Neural cell (in vitro differentiated cells): ENCODE measurements at regions not wholly inside any gene's neighbourhood (a gene's known extent, or its start where the extent isn't known, plus 50 kb on each side); places are given as distances from the start of the nearest gene placed in this dataset.

Source experiments
- H2AFZ ChIP-seq: fragments of 200-600, 300-800 bp; sonication (generic), shearing (Covaris generic); 2 replicates; pipeline ENCODE4 v1.6.0; 2014; ENCODE audit warnings: low read depth, mild to moderate bottlenecking, antibody characterized with exemption, low read length, moderate library complexity
- H3F3A ChIP-seq: fragments of 200-600 bp; shearing (Covaris generic); 2 replicates; pipeline ENCODE4 v1.6.1; 2016; ENCODE audit warnings: mild to moderate bottlenecking, moderate library complexity, mixed read lengths, antibody characterized with exemption, low read length; ENCODE audit not compliant: insufficient read depth, poor library complexity, severe bottlenecking
- H3K27ac ChIP-seq: fragments of 200-600, 300-800 bp; sonication (generic), shearing (Covaris generic); 2 replicates; pipeline ENCODE4 v1.5.1; 2014; ENCODE audit warnings: mild to moderate bottlenecking, low read length, moderate library complexity
- H3K27me3 ChIP-seq: fragments of 300-800, 200-600 bp; sonication (generic), shearing (Covaris generic); 2 replicates; pipeline ENCODE4 v1.6.0; 2014; ENCODE audit warnings: mild to moderate bottlenecking, low read depth, low read length, moderate library complexity; ENCODE audit not compliant: insufficient read depth
- H3K36me3 ChIP-seq: fragments of 300-800, 200-600 bp; sonication (generic), shearing (Covaris generic); 2 replicates; pipeline ENCODE4 v1.5.1; 2014; ENCODE audit warnings: mild to moderate bottlenecking, antibody characterized with exemption, low read length, moderate library complexity; ENCODE audit not compliant: insufficient read depth
- H3K4me2 ChIP-seq: fragments of 300-800, 200-600 bp; sonication (generic), shearing (Covaris generic); 2 replicates; pipeline ENCODE4 v1.6.0; 2014; ENCODE audit warnings: mild to moderate bottlenecking, low read length
- H3K4me3 ChIP-seq: fragments of 300-800, 200-600 bp; sonication (generic), shearing (Covaris generic); 2 replicates; pipeline ENCODE4 v1.5.1; 2014; ENCODE audit warnings: mild to moderate bottlenecking, low read length, moderate library complexity
- H3K79me2 ChIP-seq: fragments of 200-600 bp; shearing (Covaris generic); replicated peaks from 2 replicates; pipeline ENCODE4 v1.6.0; 2014; ENCODE audit warnings: mild to moderate bottlenecking, low read length, moderate library complexity; ENCODE audit not compliant: insufficient read depth
- H3K9ac ChIP-seq: fragments of 300-800, 200-600 bp; sonication (generic), shearing (Covaris generic); 2 replicates; pipeline ENCODE4 v1.6.1; 2016; ENCODE audit warnings: mild to moderate bottlenecking, low read length, mixed read lengths
- H3K9me2 ChIP-seq: fragments of 200-600 bp; shearing (Covaris generic); 2 replicates; pipeline ENCODE4 v1.6.1; 2016; ENCODE audit warnings: mild to moderate bottlenecking, low read length, mixed read lengths; ENCODE audit not compliant: insufficient read depth
- H3K9me3 ChIP-seq: fragments of 200-600, 300-800 bp; sonication (generic), shearing (Covaris generic); 2 replicates; pipeline ENCODE4 v1.6.1; 2016; ENCODE audit warnings: mild to moderate bottlenecking, mixed run types, low read length, moderate library complexity, mixed read lengths
- H4K20me1 ChIP-seq: fragments of 200-600 bp; shearing (Covaris generic); 2 replicates; pipeline ENCODE4 v1.6.1; 2016; ENCODE audit warnings: mild to moderate bottlenecking, mixed run types; ENCODE audit not compliant: insufficient read depth
- EP300 ChIP-seq: fragments of 450-650 bp; conservative IDR thresholded peaks from 2 replicates; pipeline ENCODE4 v1.6.1; 2014; ENCODE audit warnings: antibody characterized with exemption, mild to moderate bottlenecking, moderate library complexity; ENCODE audit not compliant: poor library complexity, severe bottlenecking
- EZH2 ChIP-seq: fragments of 200-600, 300-800 bp; shearing (Covaris generic), sonication (generic); IDR thresholded peaks from 2 replicates; pipeline ENCODE4 v1.6.1; 2014; ENCODE audit warnings: antibody characterized with exemption, low read length, borderline replicate concordance, mild to moderate bottlenecking; ENCODE audit not compliant: insufficient read depth, poor library complexity, severe bottlenecking
- MXI1 ChIP-seq: fragments of 450-650 bp; conservative IDR thresholded peaks from 2 replicates; pipeline ENCODE4 v1.6.1; 2014; ENCODE audit warnings: antibody characterized with exemption, mild to moderate bottlenecking; ENCODE audit not compliant: poor library complexity, severe bottlenecking
- POLR2AphosphoS5 ChIP-seq: IDR thresholded peaks from 2 replicates; pipeline ENCODE4 v1.6.1; 2012
- RAD21 ChIP-seq: fragments of 450-650 bp; conservative IDR thresholded peaks from 2 replicates; pipeline ENCODE4 v1.6.1; 2014; ENCODE audit warnings: antibody characterized with exemption, mild to moderate bottlenecking, moderate library complexity
- SMC3 ChIP-seq: fragments of 450-650 bp; conservative IDR thresholded peaks from 2 replicates; pipeline ENCODE4 v1.6.1; 2014; ENCODE audit warnings: antibody characterized with exemption, mild to moderate bottlenecking, moderate library complexity; ENCODE audit not compliant: poor library complexity
- TAF1 ChIP-seq: IDR thresholded peaks from 2 replicates; pipeline ENCODE4 v1.6.1; 2012; ENCODE audit warnings: low read depth
- TF ChIP-seq, protein P1 (sequence below): IDR thresholded peaks from 2 replicates; pipeline ENCODE4 v1.6.1; 2012; ENCODE audit warnings: borderline replicate concordance
- TF ChIP-seq, protein P2 (sequence below): fragments of 450-650 bp; IDR thresholded peaks from 2 replicates; pipeline ENCODE4 v1.5.1; 2014; ENCODE audit warnings: antibody characterized with exemption, mild to moderate bottlenecking, moderate library complexity; ENCODE audit not compliant: poor library complexity, severe bottlenecking

DNA sequence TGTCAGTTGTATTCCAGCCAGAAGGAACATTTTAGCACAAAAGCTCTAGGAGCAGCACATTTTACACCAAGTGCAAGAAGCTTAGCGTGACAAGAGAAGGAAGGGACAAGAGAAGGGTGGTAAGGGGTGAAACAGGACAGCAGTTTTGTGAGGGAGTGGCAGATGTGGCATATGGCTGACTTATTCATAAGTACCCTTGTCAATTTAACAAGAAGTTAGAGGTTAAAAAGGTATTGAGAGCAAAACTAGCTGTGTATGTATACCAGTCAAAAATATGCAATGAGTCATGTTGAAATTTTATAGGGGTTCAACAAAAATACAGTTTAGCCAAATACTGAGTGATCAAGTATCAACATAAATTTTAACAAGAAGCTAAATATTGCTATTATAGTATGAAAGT, 561.5 kb upstream of the POT1 start:
- Histone ChIP-seq H3K4me3 (no peak overlapping the region), H3F3A (no peaks in the 10 kb centered on the region), H3K27ac (no peak overlapping the region), H3K9ac (no peak overlapping the region), H2AFZ (no peak overlapping the region), H3K9me2 (no peaks in the 10 kb centered on the region), H4K20me1 (no peaks in the 10 kb centered on the region), H3K36me3 (no peaks in the 10 kb centered on the region), H3K9me3 (no peaks in the 10 kb centered on the region), H3K27me3 (no peaks in the 10 kb centered on the region), H3K4me2 (no peak overlapping the region), H3K79me2 (no peaks in the 10 kb centered on the region)
- TF ChIP-seq, protein P1, sequence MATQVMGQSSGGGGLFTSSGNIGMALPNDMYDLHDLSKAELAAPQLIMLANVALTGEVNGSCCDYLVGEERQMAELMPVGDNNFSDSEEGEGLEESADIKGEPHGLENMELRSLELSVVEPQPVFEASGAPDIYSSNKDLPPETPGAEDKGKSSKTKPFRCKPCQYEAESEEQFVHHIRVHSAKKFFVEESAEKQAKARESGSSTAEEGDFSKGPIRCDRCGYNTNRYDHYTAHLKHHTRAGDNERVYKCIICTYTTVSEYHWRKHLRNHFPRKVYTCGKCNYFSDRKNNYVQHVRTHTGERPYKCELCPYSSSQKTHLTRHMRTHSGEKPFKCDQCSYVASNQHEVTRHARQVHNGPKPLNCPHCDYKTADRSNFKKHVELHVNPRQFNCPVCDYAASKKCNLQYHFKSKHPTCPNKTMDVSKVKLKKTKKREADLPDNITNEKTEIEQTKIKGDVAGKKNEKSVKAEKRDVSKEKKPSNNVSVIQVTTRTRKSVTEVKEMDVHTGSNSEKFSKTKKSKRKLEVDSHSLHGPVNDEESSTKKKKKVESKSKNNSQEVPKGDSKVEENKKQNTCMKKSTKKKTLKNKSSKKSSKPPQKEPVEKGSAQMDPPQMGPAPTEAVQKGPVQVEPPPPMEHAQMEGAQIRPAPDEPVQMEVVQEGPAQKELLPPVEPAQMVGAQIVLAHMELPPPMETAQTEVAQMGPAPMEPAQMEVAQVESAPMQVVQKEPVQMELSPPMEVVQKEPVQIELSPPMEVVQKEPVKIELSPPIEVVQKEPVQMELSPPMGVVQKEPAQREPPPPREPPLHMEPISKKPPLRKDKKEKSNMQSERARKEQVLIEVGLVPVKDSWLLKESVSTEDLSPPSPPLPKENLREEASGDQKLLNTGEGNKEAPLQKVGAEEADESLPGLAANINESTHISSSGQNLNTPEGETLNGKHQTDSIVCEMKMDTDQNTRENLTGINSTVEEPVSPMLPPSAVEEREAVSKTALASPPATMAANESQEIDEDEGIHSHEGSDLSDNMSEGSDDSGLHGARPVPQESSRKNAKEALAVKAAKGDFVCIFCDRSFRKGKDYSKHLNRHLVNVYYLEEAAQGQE: no peak
- TF ChIP-seq TAF1: no peak
- TF ChIP-seq EZH2: no peak
- no peak for TF ChIP-seq POLR2AphosphoS5
- TF ChIP-seq EP300: no peak
- TF ChIP-seq SMC3: no peak
- no peak for TF ChIP-seq RAD21
- no peak for TF ChIP-seq MXI1

DNA sequence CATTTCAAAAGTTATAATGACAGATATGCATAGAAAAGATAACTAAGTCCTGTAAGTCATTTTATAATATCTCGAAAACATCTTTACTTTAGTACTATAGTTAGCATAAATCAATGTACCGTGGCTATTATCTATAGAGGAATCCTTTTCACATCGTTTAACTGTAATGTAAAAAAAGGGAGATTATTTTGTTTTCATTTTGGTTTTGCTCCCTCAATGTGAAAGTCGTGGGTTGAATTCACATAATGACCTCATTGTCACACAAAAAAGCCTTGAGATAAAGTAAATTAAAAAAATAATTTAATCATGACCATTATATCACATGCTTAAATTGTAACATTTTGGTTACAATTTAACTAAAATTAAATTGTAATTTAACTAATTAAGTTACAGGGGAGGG, 560.5 kb upstream of the POT1 start:
- Histone ChIP-seq H3K27me3 (no peaks in the 10 kb centered on the region), H2AFZ (no peak overlapping the region), H3F3A (no peaks in the 10 kb centered on the region), H3K27ac (no peak overlapping the region), H3K4me3 (no peak overlapping the region), H3K4me2 (no peak overlapping the region), H3K9me2 (no peaks in the 10 kb centered on the region), H3K9ac (no peak overlapping the region), H3K36me3 (no peaks in the 10 kb centered on the region), H4K20me1 (no peaks in the 10 kb centered on the region), H3K79me2 (no peaks in the 10 kb centered on the region), H3K9me3 (no peaks in the 10 kb centered on the region)
- TF ChIP-seq RAD21 (no peak), MXI1 (no peak), POLR2AphosphoS5 (no peak), EZH2 (no peak), EP300 (no peak), TAF1 (no peak), SMC3 (no peak)
- TF ChIP-seq, protein P1: no peak
- TF ChIP-seq, protein P2, sequence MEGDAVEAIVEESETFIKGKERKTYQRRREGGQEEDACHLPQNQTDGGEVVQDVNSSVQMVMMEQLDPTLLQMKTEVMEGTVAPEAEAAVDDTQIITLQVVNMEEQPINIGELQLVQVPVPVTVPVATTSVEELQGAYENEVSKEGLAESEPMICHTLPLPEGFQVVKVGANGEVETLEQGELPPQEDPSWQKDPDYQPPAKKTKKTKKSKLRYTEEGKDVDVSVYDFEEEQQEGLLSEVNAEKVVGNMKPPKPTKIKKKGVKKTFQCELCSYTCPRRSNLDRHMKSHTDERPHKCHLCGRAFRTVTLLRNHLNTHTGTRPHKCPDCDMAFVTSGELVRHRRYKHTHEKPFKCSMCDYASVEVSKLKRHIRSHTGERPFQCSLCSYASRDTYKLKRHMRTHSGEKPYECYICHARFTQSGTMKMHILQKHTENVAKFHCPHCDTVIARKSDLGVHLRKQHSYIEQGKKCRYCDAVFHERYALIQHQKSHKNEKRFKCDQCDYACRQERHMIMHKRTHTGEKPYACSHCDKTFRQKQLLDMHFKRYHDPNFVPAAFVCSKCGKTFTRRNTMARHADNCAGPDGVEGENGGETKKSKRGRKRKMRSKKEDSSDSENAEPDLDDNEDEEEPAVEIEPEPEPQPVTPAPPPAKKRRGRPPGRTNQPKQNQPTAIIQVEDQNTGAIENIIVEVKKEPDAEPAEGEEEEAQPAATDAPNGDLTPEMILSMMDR: no peak
